Liver (tissue), 8 donors: ENCODE measurements at regions not wholly inside any gene's neighbourhood (a gene's known extent, or its start where the extent isn't known, plus 50 kb on each side); places are given as distances from the start of the nearest gene placed in this dataset.
"Not testable (repeated sequence)": the region's sequence is repeated elsewhere in the genome, so short reads cannot be mapped to it uniquely, and the experiment has no call there.

ENCODE experiments used
- DNase-seq: peaks from one replicate; pipeline ENCODE4 v3.0.0-alpha.2; 2017; ENCODE audit warnings: low spot score
- H3K27ac ChIP-seq, 2 donors: one replicate each; pipeline ENCODE4 v1.7.0; 2013; ENCODE audit warnings: inconsistent platforms in 2 of 2, low read length in 2 of 2, control low read depth in 1 of 2, low read depth in 1 of 2, mild to moderate bottlenecking in 1 of 2
- H3K27me3 ChIP-seq, 4 donors: one replicate each; pipeline versions ENCODE4 v1.6.1 to v1.7.0; 2013; ENCODE audit warnings: low read length in 3 of 4, inconsistent platforms in 1 of 4, mild to moderate bottlenecking in 1 of 4, moderate library complexity in 1 of 4; ENCODE audit not compliant: control insufficient read depth in 4 of 4, insufficient read depth in 4 of 4
- H3K36me3 ChIP-seq, 4 donors: one replicate each; pipeline versions ENCODE4 v1.6.1 to v1.7.0; 2013; ENCODE audit warnings: low read length in 3 of 4, mild to moderate bottlenecking in 3 of 4, low read depth in 1 of 4, moderate library complexity in 1 of 4; ENCODE audit not compliant: control insufficient read depth in 4 of 4, insufficient read depth in 3 of 4
- H3K4me1 ChIP-seq, 4 donors: one replicate each; pipeline versions ENCODE4 v1.6.1 to v1.7.0; 2013; ENCODE audit warnings: low read length in 3 of 4, mild to moderate bottlenecking in 3 of 4, moderate library complexity in 1 of 4; ENCODE audit not compliant: control insufficient read depth in 4 of 4, insufficient read depth in 4 of 4
- H3K4me3 ChIP-seq, 3 donors: one replicate each; pipeline versions ENCODE4 v1.6.1 to v1.7.0; 2013; ENCODE audit warnings: low read length in 3 of 3, control low read depth in 1 of 3, low read depth in 1 of 3, mild to moderate bottlenecking in 1 of 3
- H3K9ac ChIP-seq, 2 donors: one replicate each; pipeline ENCODE4 v1.7.0; 2013; ENCODE audit warnings: low read length in 2 of 2, mild to moderate bottlenecking in 2 of 2, moderate library complexity in 2 of 2, control low read depth in 1 of 2, low read depth in 1 of 2
- H3K9me3 ChIP-seq, 4 donors: one replicate each; pipeline versions ENCODE4 v1.6.1 to v1.7.0; 2013; ENCODE audit warnings: low read length in 3 of 4; ENCODE audit not compliant: control insufficient read depth in 4 of 4
- ATF3 ChIP-seq: IDR thresholded peaks from 2 replicates; pipeline ENCODE4 v1.6.1; 2016; ENCODE audit warnings: antibody characterized with exemption
- CTCF ChIP-seq: fragments of 150-350 bp; IDR thresholded peaks from 2 replicates; pipeline ENCODE4 v1.5.1; 2017; ENCODE audit warnings: improper control_type of control experiment, low read depth, low read length; ENCODE audit not compliant: missing input control
- EGR1 ChIP-seq, 2 donors: IDR thresholded peaks; 2 replicates each; pipeline ENCODE4 v1.6.1; 2016 to 2018; ENCODE audit warnings: antibody characterized with exemption in 2 of 2, low read depth in 2 of 2
- FOXA1 ChIP-seq: IDR thresholded peaks from 2 replicates; pipeline ENCODE4 v1.6.1; 2016; ENCODE audit warnings: antibody characterized with exemption
- FOXA2 ChIP-seq: IDR thresholded peaks from 2 replicates; pipeline ENCODE4 v1.6.1; 2016; ENCODE audit warnings: antibody characterized with exemption
- GABPA ChIP-seq, 2 donors: IDR thresholded peaks in 1 of 2; conservative IDR thresholded peaks in 1 of 2; 2 replicates each; pipeline ENCODE4 v1.6.1; 2016; ENCODE audit warnings: antibody characterized with exemption in 2 of 2, mild to moderate bottlenecking in 1 of 2, moderate library complexity in 1 of 2
- HNF4A ChIP-seq, 2 donors: conservative IDR thresholded peaks; 2 replicates each; pipeline ENCODE4 v1.6.1; 2016; ENCODE audit warnings: antibody characterized with exemption in 2 of 2, mild to moderate bottlenecking in 2 of 2
- HNF4G ChIP-seq: IDR thresholded peaks from 2 replicates; pipeline ENCODE4 v1.6.1; 2016; ENCODE audit warnings: antibody characterized with exemption
- JUND ChIP-seq, 2 donors: IDR thresholded peaks; 2 replicates each; pipeline ENCODE4 v1.6.1; 2016; ENCODE audit warnings: antibody characterized with exemption in 2 of 2
- MAX ChIP-seq: IDR thresholded peaks from 2 replicates; pipeline ENCODE4 v1.6.1; 2016; ENCODE audit warnings: antibody characterized with exemption
- NR2F2 ChIP-seq: IDR thresholded peaks from 2 replicates; pipeline ENCODE4 v1.6.1; 2016; ENCODE audit warnings: antibody characterized with exemption
- RAD21 ChIP-seq, 2 donors: IDR thresholded peaks; 2 replicates each; pipeline ENCODE4 v1.6.1; 2016; ENCODE audit warnings: antibody characterized with exemption in 2 of 2, mild to moderate bottlenecking in 2 of 2
- REST ChIP-seq: IDR thresholded peaks from 2 replicates; pipeline ENCODE4 v1.6.1; 2016; ENCODE audit warnings: antibody characterized with exemption, mild to moderate bottlenecking
- SP1 ChIP-seq: IDR thresholded peaks from 2 replicates; pipeline ENCODE4 v1.6.1; 2018; ENCODE audit warnings: antibody characterized with exemption, mild to moderate bottlenecking
- TAF1 ChIP-seq: conservative IDR thresholded peaks from 2 replicates; pipeline ENCODE4 v1.6.1; 2016; ENCODE audit warnings: antibody characterized with exemption, mild to moderate bottlenecking
- YY1 ChIP-seq: IDR thresholded peaks from 2 replicates; pipeline ENCODE4 v1.6.1; 2016; ENCODE audit warnings: antibody characterized with exemption, mild to moderate bottlenecking
- ZBTB33 ChIP-seq: IDR thresholded peaks from 2 replicates; pipeline ENCODE4 v1.6.1; 2016; ENCODE audit warnings: antibody characterized with exemption
- WGBS: extraction: QIAGEN DNeasy Blood & Tissue Kit; methylation state at CpG from one replicate; pipeline ENCODE4 v1.1.7; 2013; 5-methylcytosine and 5-hydroxymethylcytosine counted together
- donor health status: healthy.
- donor health status: healthy.
- donor health status: healthy.
- donor health status: healthy.
- donor health status: healthy.

GRCh38 chr6:12628327-12628726, 88.2 kb upstream of the PHACTR1 start (continued):
- TF ChIP-seq CTCF (no peak), RAD21 (IDR thresholded peaks at IDR 0.05) (no peak), NR2F2 (no peak), HNF4G (no peak)

- not testable (repeated sequence) for H3K9me3 ChIP-seq, H3K36me3 ChIP-seq, DNase-seq, H3K27ac ChIP-seq, H3K9ac ChIP-seq, H3K4me1 ChIP-seq, H3K4me3 ChIP-seq, H3K27me3 ChIP-seq
- 80% methylated on average over 1 of the region's 1 CpG for WGBS
Observed at GRCh38 chr6:12633746-12634145, 82.8 kb upstream of the PHACTR1 start.

- Histone ChIP-seq H3K9ac (no peak overlapping the region), H3K9me3 (peaks cover 0 to 5% (median 0%) of the 10 kb centered on the region in 4 donors), H3K27me3 (peaks cover 0 to 2% (median 1%) of the 10 kb centered on the region in 4 donors), H3K4me3 (no peak overlapping the region), H3K36me3 (no peaks in the 10 kb centered on the region), H3K4me1 (no peaks in the 10 kb centered on the region), H3K27ac (no peak overlapping the region)
- no peak for DNase-seq
- TF ChIP-seq REST (no peak), YY1 (no peak), FOXA2 (no peak), SP1 (no peak), MAX (no peak), GABPA (IDR thresholded peaks at IDR 0.05 in 1 of 2, conservative IDR thresholded peaks at IDR 0.05 in 1 of 2) (no peak), HNF4G (no peak), ATF3 (no peak), ZBTB33 (no peak), HNF4A (conservative IDR thresholded peaks at IDR 0.05) (no peak), NR2F2 (no peak), TAF1 (no peak), FOXA1 (no peak), JUND (IDR thresholded peaks at IDR 0.05) (no peak), EGR1 (IDR thresholded peaks at IDR 0.05; ENCODE audit: low read depth in 2 of 2) (no peak), RAD21 (IDR thresholded peaks at IDR 0.05) (no peak), CTCF (no peak)
- WGBS: 72% methylated on average over 2 of the region's 2 CpGs
Observed at GRCh38 chr6:12635375-12635774, 81.2 kb upstream of the PHACTR1 start.
